ENCODE measurements at regions not wholly inside any gene's neighbourhood (a gene's known extent, or its start where the extent isn't known, plus 50 kb on each side); places are given as distances from the start of the nearest gene placed in this dataset.

DNA sequence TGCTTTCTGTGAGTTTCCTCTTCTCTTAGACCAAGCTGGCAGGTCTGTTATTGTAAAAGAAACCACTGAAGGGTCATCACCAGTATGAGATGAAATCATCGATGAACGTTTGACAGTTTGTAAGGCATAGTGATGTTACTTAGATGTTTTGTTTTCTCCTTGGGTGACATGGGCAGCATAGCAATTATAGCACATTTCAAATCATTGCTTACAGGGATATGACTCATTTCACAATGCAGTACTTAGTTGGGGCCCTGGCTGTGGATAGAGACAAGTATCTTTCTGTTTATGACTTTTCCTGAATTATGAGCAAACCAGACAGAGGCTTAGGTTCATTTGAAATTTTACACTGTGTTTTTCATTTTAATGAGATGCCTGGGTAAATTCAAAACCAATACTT is 313.0 kb downstream of the RWDD3 start:
- TF ChIP-seq, protein P1, sequence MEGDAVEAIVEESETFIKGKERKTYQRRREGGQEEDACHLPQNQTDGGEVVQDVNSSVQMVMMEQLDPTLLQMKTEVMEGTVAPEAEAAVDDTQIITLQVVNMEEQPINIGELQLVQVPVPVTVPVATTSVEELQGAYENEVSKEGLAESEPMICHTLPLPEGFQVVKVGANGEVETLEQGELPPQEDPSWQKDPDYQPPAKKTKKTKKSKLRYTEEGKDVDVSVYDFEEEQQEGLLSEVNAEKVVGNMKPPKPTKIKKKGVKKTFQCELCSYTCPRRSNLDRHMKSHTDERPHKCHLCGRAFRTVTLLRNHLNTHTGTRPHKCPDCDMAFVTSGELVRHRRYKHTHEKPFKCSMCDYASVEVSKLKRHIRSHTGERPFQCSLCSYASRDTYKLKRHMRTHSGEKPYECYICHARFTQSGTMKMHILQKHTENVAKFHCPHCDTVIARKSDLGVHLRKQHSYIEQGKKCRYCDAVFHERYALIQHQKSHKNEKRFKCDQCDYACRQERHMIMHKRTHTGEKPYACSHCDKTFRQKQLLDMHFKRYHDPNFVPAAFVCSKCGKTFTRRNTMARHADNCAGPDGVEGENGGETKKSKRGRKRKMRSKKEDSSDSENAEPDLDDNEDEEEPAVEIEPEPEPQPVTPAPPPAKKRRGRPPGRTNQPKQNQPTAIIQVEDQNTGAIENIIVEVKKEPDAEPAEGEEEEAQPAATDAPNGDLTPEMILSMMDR (IDR thresholded peaks at IDR 0.05 in 4 of 5, conservative IDR thresholded peaks at IDR 0.05 in 1 of 5): no peak
- TF ChIP-seq POLR2A (IDR thresholded peaks at IDR 0.05): no peak

Measured in gastrocnemius medialis (tissue), 4 donors.